Mucosa of rectum (tissue), 2 donors: ENCODE measurements at regions not wholly inside any gene's neighbourhood (a gene's known extent, or its start where the extent isn't known, plus 50 kb on each side); places are given as distances from the start of the nearest gene placed in this dataset.

ENCODE experiments used
- H3K27ac ChIP-seq, 2 donors: one replicate each; pipeline ENCODE4 v1.7.0; 2013; ENCODE audit warnings: inconsistent platforms in 2 of 2, low read depth in 2 of 2, low read length in 2 of 2
- H3K27me3 ChIP-seq, 2 donors: one replicate each; pipeline ENCODE4 v1.7.0; 2013; ENCODE audit warnings: low read length in 2 of 2; ENCODE audit not compliant: control insufficient read depth in 2 of 2, insufficient read depth in 2 of 2
- H3K36me3 ChIP-seq, 2 donors: one replicate each; pipeline ENCODE4 v1.7.0; 2013; ENCODE audit warnings: low read length in 2 of 2; ENCODE audit not compliant: control insufficient read depth in 2 of 2, insufficient read depth in 2 of 2
- H3K4me1 ChIP-seq, 2 donors: one replicate each; pipeline ENCODE4 v1.7.0; 2013; ENCODE audit warnings: low read length in 2 of 2, mild to moderate bottlenecking in 1 of 2; ENCODE audit not compliant: control insufficient read depth in 2 of 2, insufficient read depth in 2 of 2
- H3K4me3 ChIP-seq, 2 donors: one replicate each; pipeline ENCODE4 v1.7.0; 2013; ENCODE audit warnings: low read length in 2 of 2
- H3K9ac ChIP-seq, 2 donors: one replicate each; pipeline ENCODE4 v1.7.0; 2013; ENCODE audit warnings: low read length in 2 of 2, low read depth in 1 of 2, mild to moderate bottlenecking in 1 of 2
- H3K9me3 ChIP-seq, 2 donors: one replicate each; pipeline ENCODE4 v1.7.0; 2013; ENCODE audit warnings: low read length in 2 of 2; ENCODE audit not compliant: control insufficient read depth in 2 of 2
- donor health status: healthy.
- donor health status: Normal muscosa, but diverticular disease.

- Histone ChIP-seq H3K27me3 (no peaks in the 10 kb centered on the region), H3K4me1 (no peaks in the 10 kb centered on the region), H3K27ac (no peak overlapping the region), H3K9me3 (no peaks in the 10 kb centered on the region), H3K9ac (no peak overlapping the region), H3K4me3 (no peak overlapping the region), H3K36me3 (no peaks in the 10 kb centered on the region)
These were observed 151.4 kb upstream of the BCL6 start for GRCh38 chr3:187896646-187897045.

- H3K9me3 ChIP-seq: no peaks in the 10 kb centered on the region
- no peak overlapping the region for H3K9ac ChIP-seq
These were observed 154.0 kb upstream of the BCL6 start for GRCh38 chr3:187899246-187899645.

GRCh38 chr3:187900993-187901755 lies 155.9 kb upstream of the BCL6 start:
- Histone ChIP-seq H3K27me3 (no peaks in the 10 kb centered on the region), H3K9ac (no peak overlapping the region), H3K4me1 (no peaks in the 10 kb centered on the region), H3K9me3 (no peaks in the 10 kb centered on the region), H3K4me3 (no peak overlapping the region), H3K36me3 (no peaks in the 10 kb centered on the region), H3K27ac (no peak overlapping the region)

More at GRCh38 chr3:187899246-187899645, 154.0 kb upstream of the BCL6 start:
- Histone ChIP-seq H3K27ac (no peak overlapping the region), H3K4me3 (no peak overlapping the region), H3K4me1 (no peaks in the 10 kb centered on the region), H3K27me3 (no peaks in the 10 kb centered on the region), H3K36me3 (no peaks in the 10 kb centered on the region)

- Histone ChIP-seq H3K9ac (no peak overlapping the region), H3K4me3 (no peak overlapping the region), H3K4me1 (no peaks in the 10 kb centered on the region), H3K36me3 (no peaks in the 10 kb centered on the region), H3K9me3 (no peaks in the 10 kb centered on the region), H3K27me3 (no peaks in the 10 kb centered on the region), H3K27ac (no peak overlapping the region)
These were observed 156.8 kb upstream of the BCL6 start for GRCh38 chr3:187902041-187902471.

- Histone ChIP-seq H3K4me3 (no peak overlapping the region), H3K36me3 (no peaks in the 10 kb centered on the region), H3K27me3 (no peaks in the 10 kb centered on the region), H3K9ac (no peak overlapping the region), H3K27ac (no peak overlapping the region), H3K9me3 (no peaks in the 10 kb centered on the region), H3K4me1 (no peaks in the 10 kb centered on the region)
These were observed 157.7 kb upstream of the BCL6 start for GRCh38 chr3:187902936-187903335.

GRCh38 chr3:187903697-187904096 lies 158.4 kb upstream of the BCL6 start:
- Histone ChIP-seq H3K4me1 (no peaks in the 10 kb centered on the region), H3K27ac (no peak overlapping the region), H3K4me3 (no peak overlapping the region), H3K9me3 (no peaks in the 10 kb centered on the region), H3K27me3 (no peaks in the 10 kb centered on the region), H3K36me3 (no peaks in the 10 kb centered on the region), H3K9ac (no peak overlapping the region)

GRCh38 chr3:187906416-187906815 lies 161.1 kb upstream of the BCL6 start:
- Histone ChIP-seq H3K9ac (no peak overlapping the region), H3K4me1 (no peaks in the 10 kb centered on the region), H3K36me3 (no peaks in the 10 kb centered on the region), H3K4me3 (no peak overlapping the region), H3K27me3 (no peaks in the 10 kb centered on the region), H3K9me3 (no peaks in the 10 kb centered on the region), H3K27ac (no peak overlapping the region)

- Histone ChIP-seq H3K4me3 (no peak overlapping the region), H3K27ac (no peak overlapping the region), H3K27me3 (no peaks in the 10 kb centered on the region), H3K9me3 (no peaks in the 10 kb centered on the region), H3K36me3 (no peaks in the 10 kb centered on the region), H3K9ac (no peak overlapping the region), H3K4me1 (no peaks in the 10 kb centered on the region)
These were observed 161.7 kb upstream of the BCL6 start for GRCh38 chr3:187906920-187907319.

GRCh38 chr3:187909866-187910265 lies 164.6 kb upstream of the BCL6 start:
- H3K9ac ChIP-seq: no peak overlapping the region
- H3K27me3 ChIP-seq: no peaks in the 10 kb centered on the region
- H3K36me3 ChIP-seq: no peaks in the 10 kb centered on the region
- H3K4me3 ChIP-seq: no peak overlapping the region
- no peak overlapping the region for H3K27ac ChIP-seq
- H3K4me1 ChIP-seq: peaks cover 0 to 3% of the 10 kb centered on the region in 2 donors
- no peaks in the 10 kb centered on the region for H3K9me3 ChIP-seq

GRCh38 chr3:187912007-187912406 lies 166.7 kb upstream of the BCL6 start:
- H3K27me3 ChIP-seq: no peaks in the 10 kb centered on the region
- H3K9ac ChIP-seq: no peak overlapping the region
- no peaks in the 10 kb centered on the region for H3K36me3 ChIP-seq
- H3K27ac ChIP-seq: no peak overlapping the region
- H3K4me3 ChIP-seq: no peak overlapping the region
- peaks cover 0 to 3% of the 10 kb centered on the region in 2 donors for H3K4me1 ChIP-seq
- no peaks in the 10 kb centered on the region for H3K9me3 ChIP-seq
